ENCODE measurements at regions not wholly inside any gene's neighbourhood (a gene's known extent, or its start where the extent isn't known, plus 50 kb on each side); places are given as distances from the start of the nearest gene placed in this dataset.

DNA sequence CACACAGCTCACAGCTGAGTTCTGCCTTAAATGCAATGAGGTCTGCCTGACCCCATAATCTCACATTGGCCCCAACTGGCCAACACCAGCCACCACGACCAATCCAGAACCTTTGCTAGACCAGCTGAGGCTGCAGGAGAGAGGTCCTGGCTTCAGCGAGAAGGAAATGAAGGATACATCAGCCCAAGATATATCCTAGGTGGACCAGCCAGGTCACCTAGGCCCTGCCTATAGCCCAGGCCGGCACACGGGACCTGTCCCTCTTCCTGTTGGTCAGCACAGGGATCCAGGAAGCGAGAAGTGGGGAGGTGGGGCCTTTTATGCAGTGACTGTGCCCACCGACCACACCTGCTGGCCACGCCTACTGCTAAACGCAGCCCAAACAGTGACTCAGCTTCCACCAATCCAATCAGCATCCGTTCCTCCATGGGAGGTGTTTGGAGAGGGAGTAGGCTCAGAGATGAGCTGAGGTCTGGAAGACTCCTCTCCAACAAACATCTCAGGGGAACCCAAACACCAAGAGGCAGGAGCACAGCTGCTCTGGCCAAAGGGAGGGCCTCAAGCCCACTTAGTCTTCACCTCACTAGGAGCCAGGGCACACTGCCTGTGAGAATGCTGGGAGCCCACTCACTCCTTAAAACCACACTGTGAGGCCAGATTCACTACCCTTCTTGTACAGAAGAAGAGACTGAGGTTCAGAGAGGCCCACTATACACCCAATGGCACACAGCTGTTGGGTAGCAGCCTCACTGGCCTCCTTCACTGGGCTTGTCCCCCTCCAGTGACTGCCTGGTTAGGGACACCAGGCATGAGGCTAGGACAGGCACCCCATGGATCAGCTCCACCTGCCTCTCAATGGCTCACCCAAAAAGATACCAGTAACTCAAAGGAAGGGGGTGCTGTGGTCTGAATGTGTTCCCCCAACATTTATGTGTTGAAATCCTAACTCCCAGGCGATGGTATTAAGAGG is 51.3 kb upstream of the PPP2R5C start (continued):
- TF ChIP-seq, protein P1, sequence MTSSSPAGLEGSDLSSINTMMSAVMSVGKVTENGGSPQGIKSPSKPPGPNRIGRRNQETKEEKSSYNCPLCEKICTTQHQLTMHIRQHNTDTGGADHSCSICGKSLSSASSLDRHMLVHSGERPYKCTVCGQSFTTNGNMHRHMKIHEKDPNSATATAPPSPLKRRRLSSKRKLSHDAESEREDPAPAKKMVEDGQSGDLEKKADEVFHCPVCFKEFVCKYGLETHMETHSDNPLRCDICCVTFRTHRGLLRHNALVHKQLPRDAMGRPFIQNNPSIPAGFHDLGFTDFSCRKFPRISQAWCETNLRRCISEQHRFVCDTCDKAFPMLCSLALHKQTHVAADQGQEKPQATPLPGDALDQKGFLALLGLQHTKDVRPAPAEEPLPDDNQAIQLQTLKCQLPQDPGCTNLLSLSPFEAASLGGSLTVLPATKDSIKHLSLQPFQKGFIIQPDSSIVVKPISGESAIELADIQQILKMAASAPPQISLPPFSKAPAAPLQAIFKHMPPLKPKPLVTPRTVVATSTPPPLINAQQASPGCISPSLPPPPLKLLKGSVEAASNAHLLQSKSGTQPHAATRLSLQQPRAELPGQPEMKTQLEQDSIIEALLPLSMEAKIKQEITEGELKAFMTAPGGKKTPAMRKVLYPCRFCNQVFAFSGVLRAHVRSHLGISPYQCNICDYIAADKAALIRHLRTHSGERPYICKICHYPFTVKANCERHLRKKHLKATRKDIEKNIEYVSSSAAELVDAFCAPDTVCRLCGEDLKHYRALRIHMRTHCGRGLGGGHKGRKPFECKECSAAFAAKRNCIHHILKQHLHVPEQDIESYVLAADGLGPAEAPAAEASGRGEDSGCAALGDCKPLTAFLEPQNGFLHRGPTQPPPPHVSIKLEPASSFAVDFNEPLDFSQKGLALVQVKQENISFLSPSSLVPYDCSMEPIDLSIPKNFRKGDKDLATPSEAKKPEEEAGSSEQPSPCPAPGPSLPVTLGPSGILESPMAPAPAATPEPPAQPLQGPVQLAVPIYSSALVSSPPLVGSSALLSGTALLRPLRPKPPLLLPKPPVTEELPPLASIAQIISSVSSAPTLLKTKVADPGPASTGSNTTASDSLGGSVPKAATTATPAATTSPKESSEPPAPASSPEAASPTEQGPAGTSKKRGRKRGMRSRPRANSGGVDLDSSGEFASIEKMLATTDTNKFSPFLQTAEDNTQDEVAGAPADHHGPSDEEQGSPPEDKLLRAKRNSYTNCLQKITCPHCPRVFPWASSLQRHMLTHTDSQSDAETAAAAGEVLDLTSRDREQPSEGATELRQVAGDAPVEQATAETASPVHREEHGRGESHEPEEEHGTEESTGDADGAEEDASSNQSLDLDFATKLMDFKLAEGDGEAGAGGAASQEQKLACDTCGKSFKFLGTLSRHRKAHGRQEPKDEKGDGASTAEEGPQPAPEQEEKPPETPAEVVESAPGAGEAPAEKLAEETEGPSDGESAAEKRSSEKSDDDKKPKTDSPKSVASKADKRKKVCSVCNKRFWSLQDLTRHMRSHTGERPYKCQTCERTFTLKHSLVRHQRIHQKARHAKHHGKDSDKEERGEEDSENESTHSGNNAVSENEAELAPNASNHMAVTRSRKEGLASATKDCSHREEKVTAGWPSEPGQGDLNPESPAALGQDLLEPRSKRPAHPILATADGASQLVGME (CRISPR knock-in tag; IDR thresholded peaks at IDR 0.05) = peak; percentile 55; the same call in 1 of the 2 replicates
- TF ChIP-seq PML (IDR thresholded peaks at IDR 0.05; ENCODE audit: low read length) (peak; percentile 84; the same call in 1 of the 2 replicates), NR3C1 (CRISPR knock-in tag; IDR thresholded peaks at IDR 0.05) (no peak), ZBED1 (IDR thresholded peaks at IDR 0.05) (peak; percentile 61), ZFP36 (IDR thresholded peaks at IDR 0.05; ENCODE audit: low read depth, low read length, partially characterized antibody) (peak; percentile 38), JUN (IDR thresholded peaks at IDR 0.05; ENCODE audit: borderline replicate concordance, low read depth, low read length) (peak; percentile 62; the same call in 1 of the 2 replicates), JUN (CRISPR knock-in tag; IDR thresholded peaks at IDR 0.05; ENCODE audit: borderline replicate concordance) (no peak), ZNF316 (IDR thresholded peaks at IDR 0.05) (peak; percentile 93), CTBP1 (IDR thresholded peaks at IDR 0.05; ENCODE audit: borderline replicate concordance) (peak; percentile 93), FOXA1 (IDR thresholded peaks at IDR 0.05; ENCODE audit: borderline replicate concordance) (no peak), ZNF766 (CRISPR knock-in tag; conservative IDR thresholded peaks at IDR 0.05) (0 out of 2 replicates have a peak, but pooled peaks have one; percentile 43), CAMTA2 (CRISPR knock-in tag; conservative IDR thresholded peaks at IDR 0.05) (no peak), SOX6 (IDR thresholded peaks at IDR 0.05) (peak; percentile 11; the same call in 1 of the 2 replicates), TAF1 (IDR thresholded peaks at IDR 0.05; ENCODE audit: control insufficient read depth, extremely low read depth, insufficient read depth, low read length, severe bottlenecking) (peak; percentile 80), CBX1 (IDR thresholded peaks at IDR 0.05; ENCODE audit: low read depth) (0 out of 2 replicates have a peak, but pooled peaks have one; percentile 46), MAFK (IDR thresholded peaks at IDR 0.05; ENCODE audit: low read length) (peak; percentile 78), TBL1XR1 (IDR thresholded peaks at IDR 0.05; ENCODE audit: low read length in 2 of 2) (peak; percentile 24 to 25; a peak in 1 of 4 replicates), POLR2B (IDR thresholded peaks at IDR 0.05; ENCODE audit: low read depth, partially characterized antibody) (peak; percentile 90), HDAC1 (IDR thresholded peaks at IDR 0.05) (0 out of 4 replicates have a peak, but pooled peaks of 1 of the 2 experiments have one; percentile 9), EP400 (IDR thresholded peaks at IDR 0.05) (peak; percentile 36)
- TF ChIP-seq, protein P2, sequence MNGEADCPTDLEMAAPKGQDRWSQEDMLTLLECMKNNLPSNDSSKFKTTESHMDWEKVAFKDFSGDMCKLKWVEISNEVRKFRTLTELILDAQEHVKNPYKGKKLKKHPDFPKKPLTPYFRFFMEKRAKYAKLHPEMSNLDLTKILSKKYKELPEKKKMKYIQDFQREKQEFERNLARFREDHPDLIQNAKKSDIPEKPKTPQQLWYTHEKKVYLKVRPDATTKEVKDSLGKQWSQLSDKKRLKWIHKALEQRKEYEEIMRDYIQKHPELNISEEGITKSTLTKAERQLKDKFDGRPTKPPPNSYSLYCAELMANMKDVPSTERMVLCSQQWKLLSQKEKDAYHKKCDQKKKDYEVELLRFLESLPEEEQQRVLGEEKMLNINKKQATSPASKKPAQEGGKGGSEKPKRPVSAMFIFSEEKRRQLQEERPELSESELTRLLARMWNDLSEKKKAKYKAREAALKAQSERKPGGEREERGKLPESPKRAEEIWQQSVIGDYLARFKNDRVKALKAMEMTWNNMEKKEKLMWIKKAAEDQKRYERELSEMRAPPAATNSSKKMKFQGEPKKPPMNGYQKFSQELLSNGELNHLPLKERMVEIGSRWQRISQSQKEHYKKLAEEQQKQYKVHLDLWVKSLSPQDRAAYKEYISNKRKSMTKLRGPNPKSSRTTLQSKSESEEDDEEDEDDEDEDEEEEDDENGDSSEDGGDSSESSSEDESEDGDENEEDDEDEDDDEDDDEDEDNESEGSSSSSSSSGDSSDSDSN (IDR thresholded peaks at IDR 0.05; ENCODE audit: borderline replicate concordance in 1 of 2, low read depth in 2 of 2, low read length in 2 of 2) = peak; percentile 52 to 57; a peak in 3 of 4 replicates

All from K562 (cell line).